Peyer's patch (tissue), 4 donors: ENCODE measurements at regions not wholly inside any gene's neighbourhood (a gene's known extent, or its start where the extent isn't known, plus 50 kb on each side); places are given as distances from the start of the nearest gene placed in this dataset.

ENCODE experiments used
- POLR2A ChIP-seq, 2 donors: fragments of 450-650 bp; IDR thresholded peaks; one replicate each; pipeline ENCODE4 v1.5.1; 2017; ENCODE audit warnings: antibody characterized with exemption in 2 of 2, mild to moderate bottlenecking in 2 of 2, moderate library complexity in 2 of 2
- TF ChIP-seq, protein P1 (sequence below), 6 experiments: fragments of 450-650 bp in 4 of 6; fragments of 200-600 bp in 2 of 6; sonication (generic) in 1 of 6; IDR thresholded peaks; one replicate each; pipeline ENCODE4 v1.5.1; 2017 to 2019; ENCODE audit warnings: antibody characterized with exemption in 6 of 6, mild to moderate bottlenecking in 3 of 6, moderate library complexity in 1 of 6

DNA sequence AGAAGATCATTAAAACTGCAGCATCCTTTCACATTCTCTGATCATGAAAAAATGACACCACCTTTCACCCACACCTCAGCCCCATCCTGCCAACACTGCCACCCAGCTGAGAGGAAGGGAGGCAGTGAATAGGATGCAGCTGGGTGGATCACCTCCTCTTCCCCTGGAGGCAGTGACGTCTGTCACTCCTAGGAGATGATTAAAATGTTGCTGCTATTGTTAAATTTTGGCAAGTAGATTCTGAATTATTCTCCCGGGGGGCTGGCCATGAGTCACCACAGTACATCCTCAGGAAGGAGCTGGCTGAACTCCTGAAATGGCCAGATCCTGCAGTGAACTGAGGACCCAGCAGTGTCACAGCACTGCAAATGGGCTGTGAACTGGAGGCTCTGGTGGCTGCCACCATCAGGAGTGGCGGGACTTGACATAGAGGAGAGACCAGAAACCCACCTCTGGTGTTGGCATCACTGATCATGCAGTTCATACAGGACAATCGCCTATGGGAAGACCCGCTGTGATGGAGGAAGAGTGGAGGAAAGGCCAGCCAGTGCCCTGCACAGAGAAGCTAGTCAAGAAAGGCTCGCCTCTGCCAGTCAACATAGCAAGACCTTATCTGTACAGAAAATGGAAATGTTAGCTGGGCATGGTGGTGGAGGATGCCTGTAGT, 199.1 kb downstream of the FAM43A start:
- no peak for TF ChIP-seq POLR2A (IDR thresholded peaks at IDR 0.05)
- TF ChIP-seq, protein P1, sequence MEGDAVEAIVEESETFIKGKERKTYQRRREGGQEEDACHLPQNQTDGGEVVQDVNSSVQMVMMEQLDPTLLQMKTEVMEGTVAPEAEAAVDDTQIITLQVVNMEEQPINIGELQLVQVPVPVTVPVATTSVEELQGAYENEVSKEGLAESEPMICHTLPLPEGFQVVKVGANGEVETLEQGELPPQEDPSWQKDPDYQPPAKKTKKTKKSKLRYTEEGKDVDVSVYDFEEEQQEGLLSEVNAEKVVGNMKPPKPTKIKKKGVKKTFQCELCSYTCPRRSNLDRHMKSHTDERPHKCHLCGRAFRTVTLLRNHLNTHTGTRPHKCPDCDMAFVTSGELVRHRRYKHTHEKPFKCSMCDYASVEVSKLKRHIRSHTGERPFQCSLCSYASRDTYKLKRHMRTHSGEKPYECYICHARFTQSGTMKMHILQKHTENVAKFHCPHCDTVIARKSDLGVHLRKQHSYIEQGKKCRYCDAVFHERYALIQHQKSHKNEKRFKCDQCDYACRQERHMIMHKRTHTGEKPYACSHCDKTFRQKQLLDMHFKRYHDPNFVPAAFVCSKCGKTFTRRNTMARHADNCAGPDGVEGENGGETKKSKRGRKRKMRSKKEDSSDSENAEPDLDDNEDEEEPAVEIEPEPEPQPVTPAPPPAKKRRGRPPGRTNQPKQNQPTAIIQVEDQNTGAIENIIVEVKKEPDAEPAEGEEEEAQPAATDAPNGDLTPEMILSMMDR (IDR thresholded peaks at IDR 0.05), result no peak
